Prostate gland (tissue), 2 donors: ENCODE measurements at regions not wholly inside any gene's neighbourhood (a gene's known extent, or its start where the extent isn't known, plus 50 kb on each side); places are given as distances from the start of the nearest gene placed in this dataset.

Experiments used
- POLR2A ChIP-seq: fragments of 450-650 bp; IDR thresholded peaks from one replicate; pipeline ENCODE4 v1.6.1; 2016; ENCODE audit warnings: antibody characterized with exemption, mild to moderate bottlenecking
- POLR2AphosphoS5 ChIP-seq: sonication (generic); formaldehyde crosslinking; IDR thresholded peaks from one replicate; pipeline ENCODE4 v1.6.1; 2017; ENCODE audit warnings: antibody characterized with exemption
- TF ChIP-seq, protein P1 (sequence below), 4 experiments: fragments of 200-600 bp in 2 of 4; fragments of 450-650 bp in 2 of 4; sonication (generic) in 2 of 4; IDR thresholded peaks; 1 replicate in 3 of 4; 2 replicates in 1 of 4; pipeline ENCODE4 v1.5.1; 2016 to 2019; ENCODE audit warnings: antibody characterized with exemption in 4 of 4, mild to moderate bottlenecking in 2 of 4, moderate library complexity in 2 of 4

DNA sequence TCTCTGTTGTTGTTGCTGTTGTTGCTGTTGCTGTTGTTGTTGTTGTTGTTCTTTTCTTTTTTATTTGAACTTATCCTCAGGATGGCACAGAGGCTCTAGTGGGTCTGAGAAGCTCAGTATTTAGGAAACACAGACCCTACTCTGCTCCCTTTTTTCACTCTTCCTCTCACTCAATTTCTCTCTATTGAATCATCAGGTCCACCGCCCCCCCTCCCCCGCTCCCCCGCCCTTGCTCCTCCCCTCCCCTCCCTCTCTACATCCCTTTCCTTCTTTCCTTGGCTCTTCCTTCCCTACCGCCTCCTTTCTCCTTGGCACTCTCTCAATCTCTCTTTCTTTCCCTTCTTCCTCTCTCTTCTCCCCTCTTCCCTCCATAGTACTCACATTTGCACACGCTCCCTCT, 218.5 kb upstream of the ZC3H12A start:
- TF ChIP-seq, protein P1, sequence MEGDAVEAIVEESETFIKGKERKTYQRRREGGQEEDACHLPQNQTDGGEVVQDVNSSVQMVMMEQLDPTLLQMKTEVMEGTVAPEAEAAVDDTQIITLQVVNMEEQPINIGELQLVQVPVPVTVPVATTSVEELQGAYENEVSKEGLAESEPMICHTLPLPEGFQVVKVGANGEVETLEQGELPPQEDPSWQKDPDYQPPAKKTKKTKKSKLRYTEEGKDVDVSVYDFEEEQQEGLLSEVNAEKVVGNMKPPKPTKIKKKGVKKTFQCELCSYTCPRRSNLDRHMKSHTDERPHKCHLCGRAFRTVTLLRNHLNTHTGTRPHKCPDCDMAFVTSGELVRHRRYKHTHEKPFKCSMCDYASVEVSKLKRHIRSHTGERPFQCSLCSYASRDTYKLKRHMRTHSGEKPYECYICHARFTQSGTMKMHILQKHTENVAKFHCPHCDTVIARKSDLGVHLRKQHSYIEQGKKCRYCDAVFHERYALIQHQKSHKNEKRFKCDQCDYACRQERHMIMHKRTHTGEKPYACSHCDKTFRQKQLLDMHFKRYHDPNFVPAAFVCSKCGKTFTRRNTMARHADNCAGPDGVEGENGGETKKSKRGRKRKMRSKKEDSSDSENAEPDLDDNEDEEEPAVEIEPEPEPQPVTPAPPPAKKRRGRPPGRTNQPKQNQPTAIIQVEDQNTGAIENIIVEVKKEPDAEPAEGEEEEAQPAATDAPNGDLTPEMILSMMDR (IDR thresholded peaks at IDR 0.05): no peak
- no peak for TF ChIP-seq POLR2A
- TF ChIP-seq POLR2AphosphoS5: no peak
